ENCODE measurements at regions not wholly inside any gene's neighbourhood (a gene's known extent, or its start where the extent isn't known, plus 50 kb on each side); places are given as distances from the start of the nearest gene placed in this dataset.

DNA sequence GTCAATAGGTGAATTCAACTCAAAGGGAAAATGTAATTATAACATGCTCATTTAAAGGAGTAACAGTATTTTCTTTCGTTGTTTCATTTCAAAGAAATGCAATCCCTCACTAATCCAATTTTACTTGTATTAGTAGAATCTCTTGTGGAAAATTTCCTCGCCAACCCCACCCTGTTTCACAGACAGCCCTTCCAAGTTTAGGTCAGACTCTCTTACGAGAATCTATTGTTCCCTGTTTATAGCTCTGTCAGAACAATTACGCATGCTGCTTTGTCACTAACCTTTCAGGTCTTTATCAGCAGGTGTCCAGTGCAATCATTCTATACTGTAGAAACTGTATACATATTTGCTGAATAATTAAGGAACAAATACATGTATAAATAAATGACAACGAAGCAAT lies 657.8 kb upstream of the LINC00305 start:
- intact Hi-C loops (cut with DNase I), result no loop called here

DNA sequence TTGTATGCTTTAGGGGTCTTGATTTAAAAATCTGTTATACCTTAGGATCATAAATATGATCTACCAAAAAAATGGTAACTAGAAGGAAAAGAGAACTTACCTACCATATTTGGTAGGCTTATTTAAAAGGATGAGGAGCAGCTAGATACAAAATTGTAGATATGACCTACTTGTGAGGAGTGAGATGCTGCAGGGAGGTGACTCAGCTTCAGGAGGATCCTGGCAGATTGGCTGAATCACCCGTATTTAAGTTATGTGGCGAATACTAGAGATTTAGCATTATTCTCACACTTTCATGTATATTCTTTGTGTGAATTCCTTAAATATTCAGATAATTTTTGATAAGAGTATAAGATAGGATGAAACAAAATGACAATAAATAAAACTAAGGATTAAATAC lies 657.3 kb upstream of the LINC00305 start:
- H3K27ac ChIP-seq, result no peak overlapping the region

More for the DNA sequence above, 657.8 kb upstream of the LINC00305 start:
- H3K36me3 ChIP-seq, result no peaks in the 10 kb centered on the region
- H3K4me1 ChIP-seq, result no peaks in the 10 kb centered on the region
- no peaks in the 10 kb centered on the region for H3K27me3 ChIP-seq
- H3K4me3 ChIP-seq, result no peak overlapping the region
- no peaks in the 10 kb centered on the region for H3K9me3 ChIP-seq
- TF ChIP-seq, protein P1, sequence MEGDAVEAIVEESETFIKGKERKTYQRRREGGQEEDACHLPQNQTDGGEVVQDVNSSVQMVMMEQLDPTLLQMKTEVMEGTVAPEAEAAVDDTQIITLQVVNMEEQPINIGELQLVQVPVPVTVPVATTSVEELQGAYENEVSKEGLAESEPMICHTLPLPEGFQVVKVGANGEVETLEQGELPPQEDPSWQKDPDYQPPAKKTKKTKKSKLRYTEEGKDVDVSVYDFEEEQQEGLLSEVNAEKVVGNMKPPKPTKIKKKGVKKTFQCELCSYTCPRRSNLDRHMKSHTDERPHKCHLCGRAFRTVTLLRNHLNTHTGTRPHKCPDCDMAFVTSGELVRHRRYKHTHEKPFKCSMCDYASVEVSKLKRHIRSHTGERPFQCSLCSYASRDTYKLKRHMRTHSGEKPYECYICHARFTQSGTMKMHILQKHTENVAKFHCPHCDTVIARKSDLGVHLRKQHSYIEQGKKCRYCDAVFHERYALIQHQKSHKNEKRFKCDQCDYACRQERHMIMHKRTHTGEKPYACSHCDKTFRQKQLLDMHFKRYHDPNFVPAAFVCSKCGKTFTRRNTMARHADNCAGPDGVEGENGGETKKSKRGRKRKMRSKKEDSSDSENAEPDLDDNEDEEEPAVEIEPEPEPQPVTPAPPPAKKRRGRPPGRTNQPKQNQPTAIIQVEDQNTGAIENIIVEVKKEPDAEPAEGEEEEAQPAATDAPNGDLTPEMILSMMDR (IDR thresholded peaks at IDR 0.05), result no peak
- DNase-seq (ENCODE audit: low spot score in 2 of 2), result no peak
- H3K27ac ChIP-seq, result no peak overlapping the region

DNA sequence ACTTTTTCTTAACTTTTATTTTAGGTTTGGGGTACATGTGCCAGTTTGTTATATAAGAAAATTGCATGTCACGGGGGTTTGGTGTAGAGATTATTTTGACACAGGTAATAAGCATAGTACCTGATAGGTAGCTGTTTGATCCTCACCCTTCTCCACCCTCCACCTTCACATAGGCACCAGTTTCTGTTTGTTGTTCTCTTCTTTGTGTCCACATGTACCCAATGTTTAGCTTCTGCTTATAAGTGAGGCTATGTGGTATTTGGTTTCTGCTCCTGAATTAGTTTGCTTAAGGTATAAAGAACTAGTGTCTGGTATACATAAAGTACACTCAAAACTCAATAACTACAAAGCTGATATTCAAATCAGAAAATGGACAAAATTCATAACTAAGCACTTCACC lies 654.6 kb upstream of the LINC00305 start:
- H3K27me3 ChIP-seq, result no peaks in the 10 kb centered on the region
- no peak overlapping the region for H3K27ac ChIP-seq
- DNase-seq (ENCODE audit: low spot score in 2 of 2), result no peak
- intact Hi-C loops (cut with DNase I), result no loop called here
- H3K9me3 ChIP-seq, result no peaks in the 10 kb centered on the region
- H3K4me1 ChIP-seq, result no peaks in the 10 kb centered on the region
- H3K36me3 ChIP-seq, result no peaks in the 10 kb centered on the region
- TF ChIP-seq, protein P1 (IDR thresholded peaks at IDR 0.05), result no peak
- no peak overlapping the region for H3K4me3 ChIP-seq

More for the DNA sequence above, 657.3 kb upstream of the LINC00305 start:
- H3K9me3 ChIP-seq, result no peaks in the 10 kb centered on the region
- TF ChIP-seq, protein P1 (IDR thresholded peaks at IDR 0.05), result no peak
- H3K4me3 ChIP-seq, result no peak overlapping the region
- no peak for DNase-seq (ENCODE audit: low spot score in 2 of 2)
- H3K27me3 ChIP-seq, result no peaks in the 10 kb centered on the region
- no peaks in the 10 kb centered on the region for H3K36me3 ChIP-seq
- intact Hi-C loops (cut with DNase I), result no loop called here
- no peaks in the 10 kb centered on the region for H3K4me1 ChIP-seq

DNA sequence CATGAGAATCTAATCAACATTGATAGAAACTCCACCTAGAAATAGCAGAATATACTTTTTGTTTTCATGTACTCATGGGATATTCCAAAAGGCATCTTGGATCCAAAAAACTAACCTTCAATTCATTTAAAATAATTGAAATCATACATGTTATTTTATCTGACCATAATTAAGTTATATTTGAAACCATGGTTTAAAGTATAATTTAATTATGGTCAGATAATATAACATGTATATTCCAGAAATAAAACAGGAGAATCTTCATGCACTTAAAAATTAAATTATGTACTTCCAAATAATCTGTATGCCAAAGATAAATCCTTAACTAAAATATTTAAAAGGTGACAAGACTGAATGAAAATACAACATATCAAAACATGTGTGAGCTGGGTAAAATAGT lies 651.3 kb upstream of the LINC00305 start:
- Histone ChIP-seq H3K4me3 (no peak overlapping the region), H3K27me3 (no peaks in the 10 kb centered on the region), H3K4me1 (no peaks in the 10 kb centered on the region), H3K9me3 (no peaks in the 10 kb centered on the region), H3K27ac (no peak overlapping the region), H3K36me3 (no peaks in the 10 kb centered on the region)
- intact Hi-C loops (cut with DNase I), result no loop called here
- DNase-seq (ENCODE audit: low spot score in 2 of 2), result no peak
- TF ChIP-seq, protein P1 (IDR thresholded peaks at IDR 0.05), result no peak

DNA sequence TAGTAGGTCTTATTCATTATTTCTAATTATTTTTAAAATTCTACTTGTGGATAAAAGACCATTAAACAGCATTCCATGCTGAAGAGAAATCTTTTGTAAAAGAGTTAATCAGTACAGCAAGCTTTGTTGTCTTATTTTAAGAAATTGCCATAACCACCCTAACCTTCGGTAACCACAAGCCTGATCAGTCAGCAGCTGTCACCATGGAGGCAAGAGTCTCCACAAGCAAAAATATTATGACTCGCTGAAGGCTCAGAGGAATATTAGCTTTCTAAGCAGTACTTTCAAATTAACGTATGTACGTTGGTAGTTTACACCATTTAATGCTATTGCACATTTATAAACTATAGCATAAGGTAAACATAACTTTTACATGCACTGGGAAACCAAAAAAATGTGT lies 650.5 kb upstream of the LINC00305 start:
- DNase-seq (ENCODE audit: low spot score in 2 of 2), result no peak
- H3K27me3 ChIP-seq, result no peaks in the 10 kb centered on the region
- H3K4me3 ChIP-seq, result no peak overlapping the region
- H3K4me1 ChIP-seq, result no peaks in the 10 kb centered on the region
- H3K27ac ChIP-seq, result no peak overlapping the region
- intact Hi-C loops (cut with DNase I), result no loop called here
- no peaks in the 10 kb centered on the region for H3K36me3 ChIP-seq
- TF ChIP-seq, protein P1 (IDR thresholded peaks at IDR 0.05), result no peak
- H3K9me3 ChIP-seq, result no peaks in the 10 kb centered on the region

DNA sequence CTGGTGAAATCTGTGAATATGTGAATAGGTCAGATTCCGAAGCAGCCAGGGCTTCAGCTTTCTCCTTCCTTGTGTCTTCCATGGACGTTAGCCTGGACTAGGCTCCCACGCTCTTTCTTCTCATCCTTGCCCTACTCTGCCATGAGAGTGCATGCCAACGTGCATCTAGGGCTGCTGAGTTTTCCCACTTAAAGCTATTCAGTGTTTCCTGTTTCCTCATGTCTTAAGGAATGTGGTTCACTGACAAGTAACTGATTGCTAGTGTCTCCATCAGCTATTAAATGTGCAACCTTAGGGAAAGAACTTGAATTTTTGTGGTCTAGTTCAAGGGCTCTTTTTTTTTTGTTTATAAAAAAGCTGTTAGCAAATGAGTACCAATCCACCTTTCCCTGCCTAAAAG lies 642.3 kb upstream of the LINC00305 start:
- Histone ChIP-seq H3K4me3 (no peak overlapping the region), H3K27ac (no peak overlapping the region), H3K9me3 (no peaks in the 10 kb centered on the region), H3K4me1 (no peaks in the 10 kb centered on the region), H3K27me3 (no peaks in the 10 kb centered on the region), H3K36me3 (no peaks in the 10 kb centered on the region)
- DNase-seq (ENCODE audit: low spot score in 2 of 2), result no peak
- TF ChIP-seq, protein P1 (IDR thresholded peaks at IDR 0.05), result no peak
- intact Hi-C loops (cut with DNase I), result no loop called here
